Neural cell (in vitro differentiated cells): ENCODE measurements at regions not wholly inside any gene's neighbourhood (a gene's known extent, or its start where the extent isn't known, plus 50 kb on each side); places are given as distances from the start of the nearest gene placed in this dataset.

Experiments used
- H2AFZ ChIP-seq: fragments of 200-600, 300-800 bp; sonication (generic), shearing (Covaris generic); 2 replicates; pipeline ENCODE4 v1.6.0; 2014; ENCODE audit warnings: low read depth, mild to moderate bottlenecking, antibody characterized with exemption, low read length, moderate library complexity
- H3F3A ChIP-seq: fragments of 200-600 bp; shearing (Covaris generic); 2 replicates; pipeline ENCODE4 v1.6.1; 2016; ENCODE audit warnings: mild to moderate bottlenecking, moderate library complexity, mixed read lengths, antibody characterized with exemption, low read length; ENCODE audit not compliant: insufficient read depth, poor library complexity, severe bottlenecking
- H3K27ac ChIP-seq: fragments of 200-600, 300-800 bp; sonication (generic), shearing (Covaris generic); 2 replicates; pipeline ENCODE4 v1.5.1; 2014; ENCODE audit warnings: mild to moderate bottlenecking, low read length, moderate library complexity
- H3K27me3 ChIP-seq: fragments of 300-800, 200-600 bp; sonication (generic), shearing (Covaris generic); 2 replicates; pipeline ENCODE4 v1.6.0; 2014; ENCODE audit warnings: mild to moderate bottlenecking, low read depth, low read length, moderate library complexity; ENCODE audit not compliant: insufficient read depth
- H3K36me3 ChIP-seq: fragments of 300-800, 200-600 bp; sonication (generic), shearing (Covaris generic); 2 replicates; pipeline ENCODE4 v1.5.1; 2014; ENCODE audit warnings: mild to moderate bottlenecking, antibody characterized with exemption, low read length, moderate library complexity; ENCODE audit not compliant: insufficient read depth
- H3K4me2 ChIP-seq: fragments of 300-800, 200-600 bp; sonication (generic), shearing (Covaris generic); 2 replicates; pipeline ENCODE4 v1.6.0; 2014; ENCODE audit warnings: mild to moderate bottlenecking, low read length
- H3K4me3 ChIP-seq: fragments of 300-800, 200-600 bp; sonication (generic), shearing (Covaris generic); 2 replicates; pipeline ENCODE4 v1.5.1; 2014; ENCODE audit warnings: mild to moderate bottlenecking, low read length, moderate library complexity
- H3K79me2 ChIP-seq: fragments of 200-600 bp; shearing (Covaris generic); replicated peaks from 2 replicates; pipeline ENCODE4 v1.6.0; 2014; ENCODE audit warnings: mild to moderate bottlenecking, low read length, moderate library complexity; ENCODE audit not compliant: insufficient read depth
- H3K9ac ChIP-seq: fragments of 300-800, 200-600 bp; sonication (generic), shearing (Covaris generic); 2 replicates; pipeline ENCODE4 v1.6.1; 2016; ENCODE audit warnings: mild to moderate bottlenecking, low read length, mixed read lengths
- H3K9me2 ChIP-seq: fragments of 200-600 bp; shearing (Covaris generic); 2 replicates; pipeline ENCODE4 v1.6.1; 2016; ENCODE audit warnings: mild to moderate bottlenecking, low read length, mixed read lengths; ENCODE audit not compliant: insufficient read depth
- H3K9me3 ChIP-seq: fragments of 200-600, 300-800 bp; sonication (generic), shearing (Covaris generic); 2 replicates; pipeline ENCODE4 v1.6.1; 2016; ENCODE audit warnings: mild to moderate bottlenecking, mixed run types, low read length, moderate library complexity, mixed read lengths
- H4K20me1 ChIP-seq: fragments of 200-600 bp; shearing (Covaris generic); 2 replicates; pipeline ENCODE4 v1.6.1; 2016; ENCODE audit warnings: mild to moderate bottlenecking, mixed run types; ENCODE audit not compliant: insufficient read depth
- CTCF ChIP-seq: fragments of 450-650 bp; IDR thresholded peaks from 2 replicates; pipeline ENCODE4 v1.5.1; 2014; ENCODE audit warnings: antibody characterized with exemption, mild to moderate bottlenecking, moderate library complexity; ENCODE audit not compliant: poor library complexity, severe bottlenecking
- EP300 ChIP-seq: fragments of 450-650 bp; conservative IDR thresholded peaks from 2 replicates; pipeline ENCODE4 v1.6.1; 2014; ENCODE audit warnings: antibody characterized with exemption, mild to moderate bottlenecking, moderate library complexity; ENCODE audit not compliant: poor library complexity, severe bottlenecking
- EZH2 ChIP-seq: fragments of 200-600, 300-800 bp; shearing (Covaris generic), sonication (generic); IDR thresholded peaks from 2 replicates; pipeline ENCODE4 v1.6.1; 2014; ENCODE audit warnings: antibody characterized with exemption, low read length, borderline replicate concordance, mild to moderate bottlenecking; ENCODE audit not compliant: insufficient read depth, poor library complexity, severe bottlenecking
- MXI1 ChIP-seq: fragments of 450-650 bp; conservative IDR thresholded peaks from 2 replicates; pipeline ENCODE4 v1.6.1; 2014; ENCODE audit warnings: antibody characterized with exemption, mild to moderate bottlenecking; ENCODE audit not compliant: poor library complexity, severe bottlenecking
- POLR2AphosphoS5 ChIP-seq: IDR thresholded peaks from 2 replicates; pipeline ENCODE4 v1.6.1; 2012
- RAD21 ChIP-seq: fragments of 450-650 bp; conservative IDR thresholded peaks from 2 replicates; pipeline ENCODE4 v1.6.1; 2014; ENCODE audit warnings: antibody characterized with exemption, mild to moderate bottlenecking, moderate library complexity
- SMC3 ChIP-seq: fragments of 450-650 bp; conservative IDR thresholded peaks from 2 replicates; pipeline ENCODE4 v1.6.1; 2014; ENCODE audit warnings: antibody characterized with exemption, mild to moderate bottlenecking, moderate library complexity; ENCODE audit not compliant: poor library complexity
- TAF1 ChIP-seq: IDR thresholded peaks from 2 replicates; pipeline ENCODE4 v1.6.1; 2012; ENCODE audit warnings: low read depth
- TF ChIP-seq, protein P1 (sequence below): IDR thresholded peaks from 2 replicates; pipeline ENCODE4 v1.6.1; 2012; ENCODE audit warnings: borderline replicate concordance

GRCh38 chr4:166458756-166459155 is 585.7 kb downstream of the TLL1 start:
- no peaks in the 10 kb centered on the region for H3K36me3 ChIP-seq
- TF ChIP-seq TAF1, result no peak
- no peak for TF ChIP-seq SMC3
- no peak for TF ChIP-seq MXI1
- TF ChIP-seq CTCF, result no peak
- no peak for TF ChIP-seq POLR2AphosphoS5
- no peak for TF ChIP-seq EZH2
- TF ChIP-seq EP300, result no peak
- no peak for TF ChIP-seq RAD21
- TF ChIP-seq, protein P1, sequence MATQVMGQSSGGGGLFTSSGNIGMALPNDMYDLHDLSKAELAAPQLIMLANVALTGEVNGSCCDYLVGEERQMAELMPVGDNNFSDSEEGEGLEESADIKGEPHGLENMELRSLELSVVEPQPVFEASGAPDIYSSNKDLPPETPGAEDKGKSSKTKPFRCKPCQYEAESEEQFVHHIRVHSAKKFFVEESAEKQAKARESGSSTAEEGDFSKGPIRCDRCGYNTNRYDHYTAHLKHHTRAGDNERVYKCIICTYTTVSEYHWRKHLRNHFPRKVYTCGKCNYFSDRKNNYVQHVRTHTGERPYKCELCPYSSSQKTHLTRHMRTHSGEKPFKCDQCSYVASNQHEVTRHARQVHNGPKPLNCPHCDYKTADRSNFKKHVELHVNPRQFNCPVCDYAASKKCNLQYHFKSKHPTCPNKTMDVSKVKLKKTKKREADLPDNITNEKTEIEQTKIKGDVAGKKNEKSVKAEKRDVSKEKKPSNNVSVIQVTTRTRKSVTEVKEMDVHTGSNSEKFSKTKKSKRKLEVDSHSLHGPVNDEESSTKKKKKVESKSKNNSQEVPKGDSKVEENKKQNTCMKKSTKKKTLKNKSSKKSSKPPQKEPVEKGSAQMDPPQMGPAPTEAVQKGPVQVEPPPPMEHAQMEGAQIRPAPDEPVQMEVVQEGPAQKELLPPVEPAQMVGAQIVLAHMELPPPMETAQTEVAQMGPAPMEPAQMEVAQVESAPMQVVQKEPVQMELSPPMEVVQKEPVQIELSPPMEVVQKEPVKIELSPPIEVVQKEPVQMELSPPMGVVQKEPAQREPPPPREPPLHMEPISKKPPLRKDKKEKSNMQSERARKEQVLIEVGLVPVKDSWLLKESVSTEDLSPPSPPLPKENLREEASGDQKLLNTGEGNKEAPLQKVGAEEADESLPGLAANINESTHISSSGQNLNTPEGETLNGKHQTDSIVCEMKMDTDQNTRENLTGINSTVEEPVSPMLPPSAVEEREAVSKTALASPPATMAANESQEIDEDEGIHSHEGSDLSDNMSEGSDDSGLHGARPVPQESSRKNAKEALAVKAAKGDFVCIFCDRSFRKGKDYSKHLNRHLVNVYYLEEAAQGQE, result no peak
- H2AFZ ChIP-seq, result no peak overlapping the region

DNA sequence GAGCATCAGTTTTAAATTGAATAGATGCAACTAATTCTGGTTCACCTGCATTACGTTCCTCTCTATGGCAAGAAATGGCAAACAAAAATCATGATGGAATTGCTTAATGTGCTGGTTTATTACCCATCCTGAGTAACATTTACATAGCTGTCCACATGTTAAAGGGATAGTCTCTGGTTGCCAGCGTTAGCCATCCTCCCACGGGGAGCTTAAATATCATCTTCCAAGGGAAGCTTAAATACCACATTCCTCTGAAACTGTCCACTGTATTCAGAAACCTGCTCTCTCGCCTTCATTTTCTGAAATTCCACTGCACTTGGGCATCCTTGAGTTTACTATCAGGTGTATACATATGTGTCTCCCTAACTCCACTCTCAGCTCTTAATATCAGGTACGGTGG is 586.6 kb downstream of the TLL1 start:
- Histone ChIP-seq H3K4me2 (no peak overlapping the region), H2AFZ (no peak overlapping the region), H3K79me2 (no peaks in the 10 kb centered on the region), H3K9ac (no peak overlapping the region), H3K4me3 (no peak overlapping the region), H4K20me1 (no peaks in the 10 kb centered on the region), H3F3A (no peaks in the 10 kb centered on the region), H3K27me3 (no peaks in the 10 kb centered on the region), H3K27ac (no peak overlapping the region), H3K9me3 (no peaks in the 10 kb centered on the region), H3K36me3 (no peaks in the 10 kb centered on the region), H3K9me2 (no peaks in the 10 kb centered on the region)
- TF ChIP-seq TAF1 (no peak), EP300 (no peak), MXI1 (no peak), POLR2AphosphoS5 (no peak), SMC3 (no peak), RAD21 (no peak), EZH2 (no peak), CTCF (no peak)
- TF ChIP-seq, protein P1, result no peak

More at GRCh38 chr4:166458756-166459155, 585.7 kb downstream of the TLL1 start:
- Histone ChIP-seq H3K4me2 (no peak overlapping the region), H3K4me3 (no peak overlapping the region), H3K9ac (no peak overlapping the region), H3K27ac (no peak overlapping the region), H3K27me3 (no peaks in the 10 kb centered on the region), H4K20me1 (no peaks in the 10 kb centered on the region), H3F3A (no peaks in the 10 kb centered on the region), H3K9me3 (no peaks in the 10 kb centered on the region), H3K9me2 (no peaks in the 10 kb centered on the region), H3K79me2 (no peaks in the 10 kb centered on the region)
